IMR-90 (cell line): ENCODE measurements at regions not wholly inside any gene's neighbourhood (a gene's known extent, or its start where the extent isn't known, plus 50 kb on each side); places are given as distances from the start of the nearest gene placed in this dataset.

Experiments used
- ATAC-seq: fragments of 200-7000 bp; cut with Tn5 transposase; 2 replicates; pipeline ENCODE4 v1.9.1; 2020; ENCODE audit warnings: low read depth, mild to moderate bottlenecking, moderate library complexity
- BruUV-seq: library from RNA; stranded (reverse); fragments of 400-500 nt; replicated peaks from 2 replicates; lab custom pipeline; 2021; lab: Mats Ljungman, UMichigan
- CTCF ChIA-PET: fragments of 300-600 bp; formaldehyde crosslinking; extraction: SDS; loops from one replicate; lab custom pipeline; 2021; ENCODE audit warnings: antibody characterized with exemption; lab: Yijun Ruan, JAX
- POLR2A ChIA-PET: fragments of 300-600 bp; sonication (Branson Sonifier 250); formaldehyde crosslinking; loops from one replicate; lab custom pipeline; 2022; ENCODE audit warnings: antibody characterized with exemption; ENCODE audit not compliant: unreplicated experiment; lab: Charles Lee
- DNase-seq: peaks from one replicate; pipeline ENCODE4 v3.0.0; 2013
- H2AFZ ChIP-seq: replicated peaks from 2 replicates; pipeline ENCODE3; 2013; ENCODE audit warnings: low read length, mild to moderate bottlenecking; ENCODE audit not compliant: poor library complexity
- H2AK5ac ChIP-seq: 2 replicates; pipeline ENCODE4 v1.6.1; 2013; ENCODE audit warnings: low read depth, low read length, inconsistent platforms
- H2AK9ac ChIP-seq: replicated peaks from 2 replicates; pipeline ENCODE3; 2013; ENCODE audit warnings: mild to moderate bottlenecking, low read depth, low read length, moderate library complexity; ENCODE audit not compliant: poor library complexity
- H2BK120ac ChIP-seq: 2 replicates; pipeline ENCODE4 v1.6.1; 2013; ENCODE audit warnings: low read depth, low read length, inconsistent platforms
- H2BK15ac ChIP-seq: 3 replicates; pipeline ENCODE4 v1.6.1; 2013; ENCODE audit warnings: low read depth, low read length, inconsistent platforms
- H2BK20ac ChIP-seq: 2 replicates; pipeline ENCODE4 v1.6.1; 2013; ENCODE audit warnings: low read depth, mild to moderate bottlenecking, inconsistent platforms, low read length, moderate library complexity
- H2BK5ac ChIP-seq: 2 replicates; pipeline ENCODE4 v1.6.1; 2013; ENCODE audit warnings: mild to moderate bottlenecking, low read depth, low read length, inconsistent platforms; ENCODE audit not compliant: poor library complexity, severe bottlenecking
- H3K14ac ChIP-seq: replicated peaks from 2 replicates; pipeline ENCODE4 v1.6.1; 2013; ENCODE audit warnings: low read depth, low read length, inconsistent platforms
- H3K18ac ChIP-seq: 2 replicates; pipeline ENCODE4 v1.6.1; 2013; ENCODE audit warnings: low read depth, low read length, control low read depth
- H3K23ac ChIP-seq: 2 replicates; pipeline ENCODE4 v1.6.1; 2013; ENCODE audit warnings: low read depth, low read length, inconsistent platforms
- H3K27ac ChIP-seq: 2 replicates; pipeline ENCODE4 v1.5.1; 2013; ENCODE audit warnings: mild to moderate bottlenecking, control low read depth, low read length; ENCODE audit not compliant: insufficient read depth
- H3K27me3 ChIP-seq: 2 replicates; pipeline ENCODE4 v1.6.1; 2013; ENCODE audit warnings: low read length; ENCODE audit not compliant: control insufficient read depth, insufficient read depth
- H3K36me3 ChIP-seq: 2 replicates; pipeline ENCODE4 v1.6.1; 2013; ENCODE audit warnings: low read length, mixed read lengths; ENCODE audit not compliant: control insufficient read depth, insufficient read depth
- H3K4ac ChIP-seq: 2 replicates; pipeline ENCODE4 v1.6.1; 2013; ENCODE audit warnings: low read depth, low read length, inconsistent platforms
- H3K4me1 ChIP-seq: 2 replicates; pipeline ENCODE4 v1.6.1; 2013; ENCODE audit warnings: low read length, mixed read lengths; ENCODE audit not compliant: control insufficient read depth, insufficient read depth
- H3K4me2 ChIP-seq: 2 replicates; pipeline ENCODE4 v1.6.1; 2013; ENCODE audit warnings: low read depth, mild to moderate bottlenecking, control low read depth, low read length, moderate library complexity
- H3K4me3 ChIP-seq: 2 replicates; pipeline ENCODE4 v1.5.1; 2013; ENCODE audit warnings: low read depth, mild to moderate bottlenecking, control low read depth, low read length, moderate library complexity; ENCODE audit not compliant: insufficient read depth
- H3K56ac ChIP-seq: 2 replicates; pipeline ENCODE4 v1.6.1; 2013; ENCODE audit warnings: low read length, inconsistent platforms; ENCODE audit not compliant: insufficient read depth; ENCODE audit errors: extremely low read depth
- H3K79me1 ChIP-seq, 2 experiments: 2 replicates each; pipeline ENCODE4 v1.6.1; 2013; ENCODE audit warnings: low read length in 2 of 2, inconsistent platforms in 1 of 2, low read depth in 1 of 2
- H3K9ac ChIP-seq: 2 replicates; pipeline ENCODE4 v1.6.1; 2013; ENCODE audit warnings: low read depth, low read length, control low read depth
- H3K9me1 ChIP-seq: 2 replicates; pipeline ENCODE4 v1.6.1; 2013; ENCODE audit warnings: low read length, inconsistent platforms; ENCODE audit not compliant: insufficient read depth
- H3K9me3 ChIP-seq: 2 replicates; pipeline ENCODE4 v1.6.1; 2013; ENCODE audit warnings: low read length; ENCODE audit not compliant: control insufficient read depth, insufficient read depth
- H4K20me1 ChIP-seq: 2 replicates; pipeline ENCODE4 v1.6.1; 2013; ENCODE audit warnings: low read length, inconsistent platforms; ENCODE audit not compliant: insufficient read depth
- H4K5ac ChIP-seq: 2 replicates; pipeline ENCODE4 v1.6.1; 2013; ENCODE audit warnings: mild to moderate bottlenecking, low read depth, low read length, control low read depth
- H4K8ac ChIP-seq, 2 experiments: 2 replicates each; pipeline ENCODE4 v1.6.1; 2013; ENCODE audit warnings: low read depth in 2 of 2, low read length in 2 of 2, control low read depth in 1 of 2, inconsistent platforms in 1 of 2
- H4K91ac ChIP-seq: 2 replicates; pipeline ENCODE4 v1.6.1; 2013; ENCODE audit warnings: low read depth, low read length, inconsistent platforms; ENCODE audit not compliant: insufficient read depth
- BHLHE40 ChIP-seq: fragments of 150-350 bp; IDR thresholded peaks from 2 replicates; pipeline ENCODE4 v1.6.1; 2016; ENCODE audit warnings: mild to moderate bottlenecking, low read depth, low read length
- CEBPB ChIP-seq: IDR thresholded peaks from 2 replicates; pipeline ENCODE4 v1.6.1; 2012; ENCODE audit warnings: low read depth, low read length, improper control_type of control experiment
- CHD1 ChIP-seq: IDR thresholded peaks from 2 replicates; pipeline ENCODE4 v1.6.1; 2012; ENCODE audit warnings: low read depth, low read length, improper control_type of control experiment
- CTCF ChIP-seq: conservative IDR thresholded peaks from 2 replicates; pipeline ENCODE4 v1.5.1; 2012; ENCODE audit warnings: mild to moderate bottlenecking, low read depth, low read length, improper control_type of control experiment
- FOS ChIP-seq: fragments of 150-350 bp; IDR thresholded peaks from 2 replicates; pipeline ENCODE4 v1.6.1; 2016; ENCODE audit warnings: low read depth, low read length
- MAFK ChIP-seq: IDR thresholded peaks from 2 replicates; pipeline ENCODE4 v1.6.1; 2012; ENCODE audit warnings: low read depth, low read length, improper control_type of control experiment
- MAZ ChIP-seq: IDR thresholded peaks from 2 replicates; pipeline ENCODE4 v1.6.1; 2012; ENCODE audit warnings: low read depth, mild to moderate bottlenecking, low read length, improper control_type of control experiment, moderate library complexity, borderline replicate concordance
- MXI1 ChIP-seq: IDR thresholded peaks from 2 replicates; pipeline ENCODE4 v1.6.1; 2012; ENCODE audit warnings: low read depth, mild to moderate bottlenecking, low read length, moderate library complexity, borderline replicate concordance
- NFE2L2 ChIP-seq: fragments of 150-350 bp; IDR thresholded peaks from 2 replicates; pipeline ENCODE4 v1.6.1; 2016; ENCODE audit warnings: low read depth, mild to moderate bottlenecking, low read length
- POLR2A ChIP-seq: IDR thresholded peaks from 2 replicates; pipeline ENCODE4 v1.6.1; 2012; ENCODE audit warnings: mild to moderate bottlenecking, low read depth, low read length
- RAD21 ChIP-seq: IDR thresholded peaks from 2 replicates; pipeline ENCODE4 v1.6.1; 2012; ENCODE audit warnings: low read length, improper control_type of control experiment
- RCOR1 ChIP-seq: IDR thresholded peaks from 2 replicates; pipeline ENCODE4 v1.6.1; 2012; ENCODE audit warnings: mild to moderate bottlenecking, low read length, improper control_type of control experiment; ENCODE audit not compliant: insufficient replicate concordance
- RFX5 ChIP-seq: IDR thresholded peaks from 2 replicates; pipeline ENCODE4 v1.8.0; 2012; ENCODE audit warnings: low read depth, mild to moderate bottlenecking, low read length, moderate library complexity
- SMC3 ChIP-seq: fragments of 150-350 bp; IDR thresholded peaks from 2 replicates; pipeline ENCODE4 v1.6.1; 2016; ENCODE audit warnings: low read depth, mild to moderate bottlenecking, antibody characterized with exemption, low read length, moderate library complexity
- USF2 ChIP-seq: fragments of 150-350 bp; IDR thresholded peaks from 2 replicates; pipeline ENCODE4 v1.6.1; 2017; ENCODE audit warnings: mild to moderate bottlenecking, antibody characterized with exemption, low read length, low read depth
- WGBS, 2 experiments: methylation state at CpG; one replicate each; pipeline versions ENCODE4 v1.1.5 to v1.1.7; 2013; ENCODE audit warnings: missing lambda C conversion rate in 2 of 2; ENCODE audit not compliant: insufficient read length in 1 of 2; ENCODE audit errors: extremely low coverage in 2 of 2; 5-methylcytosine and 5-hydroxymethylcytosine counted together
- dilution Hi-C: fragments of 300-500 bp; cut with HindIII; formaldehyde crosslinking; loops from one replicate; pipeline ENCODE4 v1.14.3; 2018; ENCODE audit warnings: low sequenced_read_pairs; ENCODE audit not compliant: unreplicated experiment
- in situ Hi-C: fragments of 300-500 bp; cut with MboI; formaldehyde crosslinking; loops from 3 replicates; pipeline ENCODE4 v1.14.3; 2019; ENCODE audit warnings: low sequenced_read_pairs, inconsistent platforms, mixed read lengths
- intact Hi-C: fragments of 100-400 bp; cut with micrococcal nuclease; formaldehyde crosslinking; loops from 2 replicates; pipeline ENCODE4 v1.10.0; 2022
- TF ChIP-seq, protein P1 (sequence below): fragments of 150-350 bp; IDR thresholded peaks from 2 replicates; pipeline ENCODE4 v1.6.1; 2016; ENCODE audit warnings: low read depth, mild to moderate bottlenecking, low read length, moderate library complexity, borderline replicate concordance

DNA sequence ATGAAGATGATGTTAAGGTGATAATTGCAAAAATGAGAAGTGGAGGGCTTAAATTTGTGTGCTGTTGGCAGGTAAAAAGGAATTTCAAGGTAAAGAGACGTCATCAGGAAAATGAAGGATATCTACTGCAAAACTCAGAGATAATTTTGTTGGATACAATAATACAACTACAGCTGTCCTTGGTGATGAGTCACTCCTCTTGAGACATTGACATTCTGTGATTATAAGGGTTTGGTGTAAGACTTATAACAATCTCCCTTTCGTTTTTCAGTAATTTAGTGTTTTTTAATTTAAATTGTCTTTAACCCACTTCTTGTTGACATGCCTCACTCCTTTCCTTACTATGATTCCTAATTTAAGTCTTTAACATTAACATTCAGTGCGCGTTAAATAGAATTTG lies 1074.1 kb upstream of the SLIT2 start:
- H3K4me1 ChIP-seq: no peaks in the 10 kb centered on the region

More for the DNA sequence above, 1074.1 kb upstream of the SLIT2 start:
- Histone ChIP-seq H3K27ac (no peak overlapping the region), H3K23ac (no peak overlapping the region), H3K36me3 (no peaks in the 10 kb centered on the region), H3K9ac (no peak overlapping the region), H2AK9ac (no peak overlapping the region), H4K91ac (no peak overlapping the region), H4K5ac (no peak overlapping the region), H3K4me2 (no peak overlapping the region), H3K4me3 (no peak overlapping the region), H2BK5ac (no peak overlapping the region), H2AK5ac (no peak overlapping the region), H3K9me1 (no peaks in the 10 kb centered on the region), H3K14ac (no peak overlapping the region), H3K9me3 (no peaks in the 10 kb centered on the region), H3K18ac (no peak overlapping the region), H4K8ac (no peak overlapping the region), H3K79me1 (no peaks in the 10 kb centered on the region), H2BK15ac (no peak overlapping the region), H3K56ac (no peak overlapping the region), H2BK120ac (no peak overlapping the region), H4K20me1 (no peaks in the 10 kb centered on the region), H2AFZ (no peak overlapping the region), H3K27me3 (no peaks in the 10 kb centered on the region), H2BK20ac (no peak overlapping the region), H3K4ac (no peak overlapping the region)
- intact Hi-C loops (no loop called here), dilution Hi-C loops (no loop called here), in situ Hi-C loops (no loop called here)
- DNase-seq: peak; percentile 7
- TF ChIP-seq, protein P1, sequence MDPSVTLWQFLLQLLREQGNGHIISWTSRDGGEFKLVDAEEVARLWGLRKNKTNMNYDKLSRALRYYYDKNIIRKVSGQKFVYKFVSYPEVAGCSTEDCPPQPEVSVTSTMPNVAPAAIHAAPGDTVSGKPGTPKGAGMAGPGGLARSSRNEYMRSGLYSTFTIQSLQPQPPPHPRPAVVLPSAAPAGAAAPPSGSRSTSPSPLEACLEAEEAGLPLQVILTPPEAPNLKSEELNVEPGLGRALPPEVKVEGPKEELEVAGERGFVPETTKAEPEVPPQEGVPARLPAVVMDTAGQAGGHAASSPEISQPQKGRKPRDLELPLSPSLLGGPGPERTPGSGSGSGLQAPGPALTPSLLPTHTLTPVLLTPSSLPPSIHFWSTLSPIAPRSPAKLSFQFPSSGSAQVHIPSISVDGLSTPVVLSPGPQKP: no peak
- TF ChIP-seq RAD21 (no peak), RFX5 (no peak), MAZ (no peak), CEBPB (no peak), CTCF (no peak), MXI1 (no peak), BHLHE40 (no peak), USF2 (no peak), POLR2A (no peak), NFE2L2 (no peak), MAFK (no peak), CHD1 (no peak), FOS (no peak), RCOR1 (no peak), SMC3 (no peak)
- ATAC-seq: no peak
- ChIA-PET POLR2A (no interaction called here), CTCF (no interaction called here)
- WGBS, 2 experiments: no CpG with 5 or more reads among the region's 4 CpGs
- no TSS peak for BruUV-seq
